Posterior vena cava (tissue), 2 donors: ENCODE measurements at regions not wholly inside any gene's neighbourhood (a gene's known extent, or its start where the extent isn't known, plus 50 kb on each side); places are given as distances from the start of the nearest gene placed in this dataset.

Source experiments
- DNase-seq: peaks from one replicate; pipeline ENCODE4 v3.0.0-alpha.2; 2020; ENCODE audit warnings: low spot score
- intact Hi-C, 2 donors: fragments of 100-400 bp; cut with DNase I; formaldehyde crosslinking; loops; one replicate each; pipeline versions ENCODE4 v1.14.1 to v1.14.2; 2022 to 2023
- donor health status: DM: yes; HTN: yes; CAD: no.
- donor health status: DM: yes; HTN: yes; CAD: no.

GRCh38 chr13:74662905-74663304 is 528.7 kb upstream of the KLF12 start:
- DNase-seq: no peak
- intact Hi-C loops: no loop called here

GRCh38 chr13:74661851-74662250 is 527.6 kb upstream of the KLF12 start:
- intact Hi-C loops: no loop called here
- no peak for DNase-seq

- no peak for DNase-seq
- intact Hi-C loops: no loop called here
Measured at GRCh38 chr13:74657765-74658164, 523.6 kb upstream of the KLF12 start.

- intact Hi-C loops: no loop called here
- DNase-seq: no peak
Measured at GRCh38 chr13:74651121-74651520, 516.9 kb upstream of the KLF12 start.

- DNase-seq: no peak
- intact Hi-C loops: no loop called here
Measured at GRCh38 chr13:74647991-74648390, 513.8 kb upstream of the KLF12 start.

- DNase-seq: no peak
- intact Hi-C loops: no loop called here
Measured at GRCh38 chr13:74647211-74647610, 513.0 kb upstream of the KLF12 start.

- DNase-seq: no peak
- intact Hi-C loops: no loop called here
Measured at GRCh38 chr13:74646091-74646490, 511.9 kb upstream of the KLF12 start.

GRCh38 chr13:74645586-74645985 is 511.4 kb upstream of the KLF12 start:
- intact Hi-C loops: no loop called here
- DNase-seq: no peak

GRCh38 chr13:74644229-74644628 is 510.0 kb upstream of the KLF12 start:
- intact Hi-C loops: no loop called here
- no peak for DNase-seq

GRCh38 chr13:74641586-74641985 is 507.4 kb upstream of the KLF12 start:
- intact Hi-C loops: no loop called here
- no peak for DNase-seq

GRCh38 chr13:74633734-74634133 is 499.5 kb upstream of the KLF12 start:
- DNase-seq: no peak
- intact Hi-C loops: no loop called here

- intact Hi-C loops: no loop called here
- no peak for DNase-seq
Measured at GRCh38 chr13:74629985-74630384, 495.8 kb upstream of the KLF12 start.

- no peak for DNase-seq
- intact Hi-C loops: no loop called here
Measured at GRCh38 chr13:74625541-74625940, 491.3 kb upstream of the KLF12 start.

GRCh38 chr13:74623761-74624160 is 489.6 kb upstream of the KLF12 start:
- no peak for DNase-seq
- intact Hi-C loops: no loop called here

- intact Hi-C loops: no loop called here
- no peak for DNase-seq
Measured at GRCh38 chr13:74622284-74622683, 488.1 kb upstream of the KLF12 start.

GRCh38 chr13:74620711-74621110 is 486.5 kb upstream of the KLF12 start:
- intact Hi-C loops: no loop called here
- DNase-seq: no peak

- DNase-seq: no peak
- intact Hi-C loops: no loop called here
Measured at GRCh38 chr13:74620308-74620707, 486.1 kb upstream of the KLF12 start.

GRCh38 chr13:74597526-74597925 is 463.3 kb upstream of the KLF12 start:
- intact Hi-C loops: no loop called here
- DNase-seq: no peak

GRCh38 chr13:74596691-74597090 is 462.5 kb upstream of the KLF12 start:
- intact Hi-C loops: no loop called here

GRCh38 chr13:74593688-74594087 is 459.5 kb upstream of the KLF12 start:
- intact Hi-C loops: no loop called here
- DNase-seq: no peak

More at GRCh38 chr13:74596691-74597090, 462.5 kb upstream of the KLF12 start:
- DNase-seq: no peak

- intact Hi-C loops: no loop called here
- DNase-seq: no peak
Measured at GRCh38 chr13:74586847-74587246, 452.6 kb upstream of the KLF12 start.

GRCh38 chr13:74576420-74576819 is 442.2 kb upstream of the KLF12 start:
- DNase-seq: no peak
- intact Hi-C loops: no loop called here
